SK-N-SH treated with all-trans-retinoic acid at 6 μM for 48 hours (cell line): ENCODE measurements at regions not wholly inside any gene's neighbourhood (a gene's known extent, or its start where the extent isn't known, plus 50 kb on each side); places are given as distances from the start of the nearest gene placed in this dataset.

Source experiments
- CREB5 ChIP-seq: fragments of 250-450 bp; sonication (Bioruptor Pico); IDR thresholded peaks from 2 replicates; pipeline ENCODE4 v1.5.1; 2020; ENCODE audit warnings: low read depth, mild to moderate bottlenecking, moderate library complexity
- CSDC2 ChIP-seq: fragments of 250-450 bp; sonication (Bioruptor Pico); IDR thresholded peaks from 2 replicates; pipeline ENCODE4 v1.5.0; 2020; ENCODE audit warnings: mild to moderate bottlenecking, moderate library complexity
- ISL1 ChIP-seq: fragments of 250-450 bp; sonication (Bioruptor Pico); IDR thresholded peaks from 2 replicates; pipeline ENCODE4 v2.1.2; 2022; ENCODE audit warnings: mild to moderate bottlenecking, moderate library complexity
- OSR1 ChIP-seq: fragments of 250-450 bp; sonication (Bioruptor Pico); IDR thresholded peaks from 2 replicates; pipeline ENCODE4 v1.8.0; 2022; ENCODE audit warnings: moderate library complexity, mild to moderate bottlenecking, inconsistent platforms
- PATZ1 ChIP-seq: fragments of 250-450 bp; sonication (Bioruptor Pico); IDR thresholded peaks from 2 replicates; pipeline ENCODE4 v1.8.0; 2020; ENCODE audit warnings: mild to moderate bottlenecking, moderate library complexity, borderline replicate concordance
- RARB ChIP-seq: fragments of 250-450 bp; sonication (Bioruptor Pico); IDR thresholded peaks from 2 replicates; pipeline ENCODE4 v1.8.0; 2021; ENCODE audit warnings: mild to moderate bottlenecking, moderate library complexity
- TCF4 ChIP-seq: fragments of 250-450 bp; sonication (Bioruptor Pico); IDR thresholded peaks from 2 replicates; pipeline ENCODE4 v1.8.0; 2021; ENCODE audit warnings: mild to moderate bottlenecking, moderate library complexity, borderline replicate concordance
- TOX ChIP-seq: fragments of 250-450 bp; sonication (Bioruptor Pico); IDR thresholded peaks from 2 replicates; pipeline ENCODE4 v1.8.0; 2021; ENCODE audit warnings: mild to moderate bottlenecking, moderate library complexity, borderline replicate concordance
- ZC3H10 ChIP-seq: fragments of 250-450 bp; sonication (Bioruptor Pico); IDR thresholded peaks from 2 replicates; pipeline ENCODE4 v1.5.1; 2021; ENCODE audit warnings: mild to moderate bottlenecking, moderate library complexity
- ZFP3 ChIP-seq: fragments of 250-450 bp; sonication (Bioruptor Pico); IDR thresholded peaks from 2 replicates; pipeline ENCODE4 v1.5.0; 2020; ENCODE audit warnings: mild to moderate bottlenecking, moderate library complexity
- ZFP30 ChIP-seq: fragments of 450-650 bp; formaldehyde crosslinking; IDR thresholded peaks from 2 replicates; pipeline ENCODE4 v1.5.0; 2022; ENCODE audit warnings: mild to moderate bottlenecking, moderate library complexity
- ZNF565 ChIP-seq: fragments of 450-650 bp; formaldehyde crosslinking; conservative IDR thresholded peaks from 2 replicates; pipeline ENCODE4 v1.5.0; 2020; ENCODE audit warnings: low read depth, mild to moderate bottlenecking, moderate library complexity
- TF ChIP-seq, protein P1 (sequence below): fragments of 250-450 bp; sonication (Bioruptor Pico); IDR thresholded peaks from 2 replicates; pipeline ENCODE4 v1.5.1; 2021; ENCODE audit warnings: mild to moderate bottlenecking, moderate library complexity

- no peak for TF ChIP-seq ZFP3 (CRISPR knock-in tag)
- no peak for TF ChIP-seq OSR1 (CRISPR knock-in tag)
- TF ChIP-seq CREB5: no peak
- no peak for TF ChIP-seq PATZ1 (CRISPR knock-in tag)
- TF ChIP-seq, protein P1, sequence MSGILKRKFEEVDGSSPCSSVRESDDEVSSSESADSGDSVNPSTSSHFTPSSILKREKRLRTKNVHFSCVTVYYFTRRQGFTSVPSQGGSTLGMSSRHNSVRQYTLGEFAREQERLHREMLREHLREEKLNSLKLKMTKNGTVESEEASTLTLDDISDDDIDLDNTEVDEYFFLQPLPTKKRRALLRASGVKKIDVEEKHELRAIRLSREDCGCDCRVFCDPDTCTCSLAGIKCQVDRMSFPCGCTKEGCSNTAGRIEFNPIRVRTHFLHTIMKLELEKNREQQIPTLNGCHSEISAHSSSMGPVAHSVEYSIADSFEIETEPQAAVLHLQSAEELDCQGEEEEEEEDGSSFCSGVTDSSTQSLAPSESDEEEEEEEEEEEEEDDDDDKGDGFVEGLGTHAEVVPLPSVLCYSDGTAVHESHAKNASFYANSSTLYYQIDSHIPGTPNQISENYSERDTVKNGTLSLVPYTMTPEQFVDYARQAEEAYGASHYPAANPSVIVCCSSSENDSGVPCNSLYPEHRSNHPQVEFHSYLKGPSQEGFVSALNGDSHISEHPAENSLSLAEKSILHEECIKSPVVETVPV (CRISPR knock-in tag): no peak
- no peak for TF ChIP-seq ZFP30 (CRISPR knock-in tag)
- TF ChIP-seq ZC3H10: no peak
- no peak for TF ChIP-seq ZNF565 (CRISPR knock-in tag)
- no peak for TF ChIP-seq TCF4 (CRISPR knock-in tag)
- TF ChIP-seq ISL1 (CRISPR knock-in tag): no peak
- no peak for TF ChIP-seq CSDC2 (CRISPR knock-in tag)
- no peak for TF ChIP-seq TOX (CRISPR knock-in tag)
- no peak for TF ChIP-seq RARB (CRISPR knock-in tag)
Observed at GRCh38 chr14:87283547-87283946, 709.4 kb downstream of the GALC start.
